Chondrocyte (in vitro differentiated cells): ENCODE measurements at regions not wholly inside any gene's neighbourhood (a gene's known extent, or its start where the extent isn't known, plus 50 kb on each side); places are given as distances from the start of the nearest gene placed in this dataset.

Source experiments
- DNase-seq: peaks from one replicate; pipeline ENCODE4 v3.0.0; 2021; ENCODE audit warnings: mixed read lengths, low spot score
- H3K27ac Mint-ChIP-seq: one replicate; pipeline ENCODE4 v1.8.0; 2021; ENCODE audit warnings: mild to moderate bottlenecking, moderate library complexity, mixed read lengths; ENCODE audit not compliant: unreplicated experiment
- H3K27me3 Mint-ChIP-seq: 2 replicates; pipeline ENCODE4 v1.8.0; 2021; ENCODE audit warnings: low read depth, mixed read lengths
- H3K36me3 Mint-ChIP-seq: 2 replicates; pipeline ENCODE4 v1.8.0; 2021; ENCODE audit warnings: low read depth, mixed read lengths
- H3K4me1 Mint-ChIP-seq: 2 replicates; pipeline ENCODE4 v1.8.0; 2021; ENCODE audit warnings: low read depth, mild to moderate bottlenecking, mixed read lengths
- H3K4me3 Mint-ChIP-seq: one replicate; pipeline ENCODE4 v1.8.0; 2021; ENCODE audit warnings: mild to moderate bottlenecking, moderate library complexity, mixed read lengths; ENCODE audit not compliant: unreplicated experiment
- H3K9me3 Mint-ChIP-seq: 2 replicates; pipeline ENCODE4 v1.8.0; 2021; ENCODE audit warnings: low read depth, mixed read lengths
- CTCF ChIP-seq: fragments of 200-600 bp; sonication (generic); IDR thresholded peaks from 2 replicates; pipeline ENCODE4 v1.5.0; 2021; ENCODE audit warnings: antibody characterized with exemption, mild to moderate bottlenecking, moderate library complexity

- Mint-ChIP-seq H3K4me1 (peaks cover 9% of the 10 kb centered on the region), H3K27me3 (no peaks in the 10 kb centered on the region), H3K27ac (no peak overlapping the region), H3K36me3 (no peaks in the 10 kb centered on the region), H3K9me3 (peaks cover 7% of the 10 kb centered on the region), H3K4me3 (no peak overlapping the region)
- TF ChIP-seq CTCF, result no peak
- DNase-seq, result no peak
Observed at GRCh38 chrX:39502486-39502885, 595.3 kb downstream of the BCOR start.

GRCh38 chrX:39504227-39504626 lies 593.5 kb downstream of the BCOR start:
- Mint-ChIP-seq H3K4me1 (peaks cover 9% of the 10 kb centered on the region), H3K27ac (no peak overlapping the region), H3K27me3 (no peaks in the 10 kb centered on the region), H3K4me3 (no peak overlapping the region), H3K9me3 (peaks cover 17% of the 10 kb centered on the region), H3K36me3 (no peaks in the 10 kb centered on the region)
- no peak for TF ChIP-seq CTCF
- DNase-seq, result no peak

GRCh38 chrX:39504850-39505259 lies 592.9 kb downstream of the BCOR start:
- H3K9me3 Mint-ChIP-seq, result peaks cover 20% of the 10 kb centered on the region

GRCh38 chrX:39506131-39506530 lies 591.6 kb downstream of the BCOR start:
- no peak for TF ChIP-seq CTCF
- Mint-ChIP-seq H3K27ac (no peak overlapping the region), H3K36me3 (peaks cover 1% of the 10 kb centered on the region), H3K27me3 (no peaks in the 10 kb centered on the region), H3K4me3 (no peak overlapping the region), H3K4me1 (peaks cover 9% of the 10 kb centered on the region), H3K9me3 (peaks cover 26% of the 10 kb centered on the region)
- DNase-seq, result no peak

More at GRCh38 chrX:39504850-39505259, 592.9 kb downstream of the BCOR start:
- Mint-ChIP-seq H3K27me3 (no peaks in the 10 kb centered on the region), H3K4me1 (peaks cover 9% of the 10 kb centered on the region), H3K27ac (no peak overlapping the region), H3K36me3 (peaks cover 1% of the 10 kb centered on the region), H3K4me3 (no peak overlapping the region)
- no peak for DNase-seq
- TF ChIP-seq CTCF, result no peak

- no peak for TF ChIP-seq CTCF
- DNase-seq, result no peak
- Mint-ChIP-seq H3K4me1 (peaks cover 9% of the 10 kb centered on the region), H3K27me3 (no peaks in the 10 kb centered on the region), H3K36me3 (peaks cover 1% of the 10 kb centered on the region), H3K27ac (no peak overlapping the region), H3K9me3 (peaks cover 23% of the 10 kb centered on the region), H3K4me3 (no peak overlapping the region)
Observed at GRCh38 chrX:39507034-39507433, 590.7 kb downstream of the BCOR start.
